D721Med (cell line): ENCODE measurements at regions not wholly inside any gene's neighbourhood (a gene's known extent, or its start where the extent isn't known, plus 50 kb on each side); places are given as distances from the start of the nearest gene placed in this dataset.

Experiments
- DNase-seq: peaks from one replicate; pipeline ENCODE4 v3.0.0; 2011; ENCODE audit warnings: low spot score; ENCODE audit not compliant: insufficient read length
- FAIRE-seq: peaks from 2 replicates; lab custom pipeline; 2011; peaks lifted over from hg19 to GRCh38; lab: Jason Lieb, UNC
- CTCF ChIP-seq: IDR thresholded peaks from 2 replicates; pipeline ENCODE4 v1.5.1; 2012; ENCODE audit warnings: mild to moderate bottlenecking, control low read depth; ENCODE audit not compliant: insufficient read depth; ENCODE audit errors: missing control alignments

GRCh38 chr10:62471711-62472110, 97.5 kb downstream of the ZNF365 start:
- no peak for TF ChIP-seq CTCF
- DNase-seq: no peak
- FAIRE-seq: no peak

- DNase-seq (no peak), FAIRE-seq (no peak)
- no peak for TF ChIP-seq CTCF
Observed at GRCh38 chr10:62473241-62473640, 99.1 kb downstream of the ZNF365 start.

GRCh38 chr10:62475551-62475950, 101.4 kb downstream of the ZNF365 start:
- DNase-seq: no peak
- TF ChIP-seq CTCF: no peak
- FAIRE-seq: no peak

- TF ChIP-seq CTCF: no peak
- FAIRE-seq (no peak), DNase-seq (no peak)
Observed at GRCh38 chr10:62479523-62479922, 105.4 kb downstream of the ZNF365 start.

- TF ChIP-seq CTCF: no peak
- DNase-seq (no peak), FAIRE-seq (no peak)
Observed at GRCh38 chr10:62480196-62480595, 106.0 kb downstream of the ZNF365 start.

- DNase-seq: no peak
- FAIRE-seq: no peak
- no peak for TF ChIP-seq CTCF
Observed at GRCh38 chr10:62482581-62482980, 108.4 kb downstream of the ZNF365 start.

GRCh38 chr10:62491597-62491996, 117.4 kb downstream of the ZNF365 start:
- FAIRE-seq: no peak
- TF ChIP-seq CTCF: no peak
- no peak for DNase-seq
